ENCODE measurements at regions not wholly inside any gene's neighbourhood (a gene's known extent, or its start where the extent isn't known, plus 50 kb on each side); places are given as distances from the start of the nearest gene placed in this dataset.

DNA sequence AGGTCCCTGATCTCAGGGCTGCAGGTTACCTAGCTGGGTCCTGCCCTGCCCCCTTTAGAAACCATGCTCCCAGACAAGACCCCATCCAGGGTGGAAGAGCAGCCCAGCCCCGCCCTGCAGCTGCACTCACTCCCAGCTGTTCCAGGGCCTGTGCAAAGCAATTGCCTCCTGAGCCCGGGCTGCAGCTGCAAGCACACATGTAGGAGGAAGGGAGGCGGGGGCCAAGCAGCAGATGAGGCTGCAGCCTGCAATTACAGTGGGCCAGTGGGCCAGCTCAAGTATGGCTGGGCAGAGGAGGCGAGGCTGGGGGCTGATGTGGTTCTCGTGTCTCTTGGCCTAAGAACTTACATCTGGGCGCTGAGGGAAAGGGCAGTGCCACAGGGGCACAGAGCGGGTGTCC is 65.4 kb upstream of the TUBA3E start:
- intact Hi-C loops (cut with micrococcal nuclease; ENCODE audit: unreplicated experiment), result no loop called here
- Mint-ChIP-seq H3K4me1 (ENCODE audit: low read depth, unreplicated experiment) (no peaks in the 10 kb centered on the region), H3K36me3 (ENCODE audit: insufficient read depth, unreplicated experiment) (no peaks in the 10 kb centered on the region), H3K9me3 (ENCODE audit: low read depth, unreplicated experiment) (no peaks in the 10 kb centered on the region), H3K27me3 (ENCODE audit: unreplicated experiment) (peaks cover 79% of the 10 kb centered on the region), H3K4me3 (ENCODE audit: low read depth, unreplicated experiment) (no peak overlapping the region), H3K27ac (ENCODE audit: unreplicated experiment) (no peak overlapping the region)
- TF ChIP-seq, protein P1, sequence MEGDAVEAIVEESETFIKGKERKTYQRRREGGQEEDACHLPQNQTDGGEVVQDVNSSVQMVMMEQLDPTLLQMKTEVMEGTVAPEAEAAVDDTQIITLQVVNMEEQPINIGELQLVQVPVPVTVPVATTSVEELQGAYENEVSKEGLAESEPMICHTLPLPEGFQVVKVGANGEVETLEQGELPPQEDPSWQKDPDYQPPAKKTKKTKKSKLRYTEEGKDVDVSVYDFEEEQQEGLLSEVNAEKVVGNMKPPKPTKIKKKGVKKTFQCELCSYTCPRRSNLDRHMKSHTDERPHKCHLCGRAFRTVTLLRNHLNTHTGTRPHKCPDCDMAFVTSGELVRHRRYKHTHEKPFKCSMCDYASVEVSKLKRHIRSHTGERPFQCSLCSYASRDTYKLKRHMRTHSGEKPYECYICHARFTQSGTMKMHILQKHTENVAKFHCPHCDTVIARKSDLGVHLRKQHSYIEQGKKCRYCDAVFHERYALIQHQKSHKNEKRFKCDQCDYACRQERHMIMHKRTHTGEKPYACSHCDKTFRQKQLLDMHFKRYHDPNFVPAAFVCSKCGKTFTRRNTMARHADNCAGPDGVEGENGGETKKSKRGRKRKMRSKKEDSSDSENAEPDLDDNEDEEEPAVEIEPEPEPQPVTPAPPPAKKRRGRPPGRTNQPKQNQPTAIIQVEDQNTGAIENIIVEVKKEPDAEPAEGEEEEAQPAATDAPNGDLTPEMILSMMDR (IDR thresholded peaks at IDR 0.05; ENCODE audit: unreplicated experiment), result no peak
- DNase-seq, result no peak
- no TSS peak for BruUV-seq (replicated peaks)
- CTCF ChIA-PET, result no interaction called here

DNA sequence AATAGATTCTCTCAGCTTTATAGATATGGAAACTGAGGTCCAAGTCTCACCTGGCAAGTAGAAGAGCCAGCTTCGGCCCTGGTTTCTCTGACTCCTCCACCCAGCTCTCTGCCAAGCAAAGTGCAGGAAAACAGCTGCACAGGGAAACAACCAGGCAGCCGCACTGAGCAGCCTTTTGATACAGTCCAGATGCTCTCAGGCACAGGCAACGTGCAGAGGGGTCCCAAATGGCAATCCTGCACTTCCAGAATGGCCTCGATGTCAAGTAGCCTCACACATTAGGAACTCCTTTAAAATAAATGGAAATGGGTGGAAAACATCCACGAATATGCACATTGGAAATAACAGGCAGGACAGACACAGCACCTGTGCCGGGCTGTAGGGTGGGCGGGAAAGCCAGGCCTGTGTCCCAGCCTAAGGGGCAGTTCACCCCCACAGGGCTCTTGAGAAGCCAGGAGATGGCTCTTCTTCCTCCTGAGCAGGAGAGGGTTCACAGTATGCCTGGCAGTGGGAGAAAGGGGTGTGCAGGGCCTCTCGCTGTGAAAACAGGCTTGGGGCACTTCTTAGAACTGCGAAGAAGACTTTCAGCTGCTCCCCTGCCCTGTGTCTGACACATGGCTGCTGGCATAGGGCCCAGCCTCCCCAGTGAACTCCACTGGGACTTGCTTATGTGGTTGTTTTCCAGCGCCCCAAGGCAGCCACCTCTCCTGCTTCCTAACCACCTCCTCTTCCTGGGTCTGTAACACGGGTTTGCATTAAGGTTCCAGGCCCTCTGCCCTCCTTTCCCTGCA is 63.9 kb upstream of the TUBA3E start:
- TF ChIP-seq, protein P1 (IDR thresholded peaks at IDR 0.05; ENCODE audit: unreplicated experiment), result no peak
- Mint-ChIP-seq H3K36me3 (ENCODE audit: insufficient read depth, unreplicated experiment) (no peaks in the 10 kb centered on the region), H3K27ac (ENCODE audit: unreplicated experiment) (no peak overlapping the region), H3K27me3 (ENCODE audit: unreplicated experiment) (peaks cover 75% of the 10 kb centered on the region), H3K9me3 (ENCODE audit: low read depth, unreplicated experiment) (no peaks in the 10 kb centered on the region), H3K4me3 (ENCODE audit: low read depth, unreplicated experiment) (no peak overlapping the region), H3K4me1 (ENCODE audit: low read depth, unreplicated experiment) (no peaks in the 10 kb centered on the region)
- BruUV-seq (replicated peaks), result no TSS peak
- DNase-seq, result no peak
- CTCF ChIA-PET, result no interaction called here
- intact Hi-C loops (cut with micrococcal nuclease; ENCODE audit: unreplicated experiment), result no loop called here

DNA sequence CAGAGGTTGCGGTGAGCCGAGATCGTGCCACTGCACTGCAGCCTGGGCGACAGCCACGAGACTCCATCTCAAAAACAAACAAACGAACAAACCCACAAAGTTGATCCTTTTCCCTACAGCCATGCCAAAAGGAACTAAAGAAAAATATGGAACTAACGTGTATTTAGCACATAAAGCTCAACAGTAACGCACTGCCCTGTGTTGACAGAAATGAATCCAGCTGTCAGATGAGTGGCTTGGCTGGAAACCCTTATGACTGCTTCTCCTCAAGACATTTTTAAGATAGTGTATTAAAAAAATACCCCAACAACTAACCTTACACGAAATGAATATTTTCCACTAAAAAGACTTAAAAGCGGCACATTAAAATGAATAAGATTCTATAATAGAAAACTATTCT is 62.9 kb upstream of the TUBA3E start:
- TF ChIP-seq, protein P1 (IDR thresholded peaks at IDR 0.05; ENCODE audit: unreplicated experiment), result no peak
- H3K36me3 Mint-ChIP-seq (ENCODE audit: insufficient read depth, unreplicated experiment), result no peaks in the 10 kb centered on the region
- BruUV-seq (replicated peaks), result no TSS peak
- intact Hi-C loops (cut with micrococcal nuclease; ENCODE audit: unreplicated experiment), result no loop called here
- H3K9me3 Mint-ChIP-seq (ENCODE audit: low read depth, unreplicated experiment), result no peaks in the 10 kb centered on the region
- H3K27ac Mint-ChIP-seq (ENCODE audit: unreplicated experiment), result no peak overlapping the region
- DNase-seq, result no peak
- no peak overlapping the region for H3K4me3 Mint-ChIP-seq (ENCODE audit: low read depth, unreplicated experiment)
- H3K4me1 Mint-ChIP-seq (ENCODE audit: low read depth, unreplicated experiment), result no peaks in the 10 kb centered on the region
- CTCF ChIA-PET, result no interaction called here
- H3K27me3 Mint-ChIP-seq (ENCODE audit: unreplicated experiment), result peaks cover 67% of the 10 kb centered on the region

DNA sequence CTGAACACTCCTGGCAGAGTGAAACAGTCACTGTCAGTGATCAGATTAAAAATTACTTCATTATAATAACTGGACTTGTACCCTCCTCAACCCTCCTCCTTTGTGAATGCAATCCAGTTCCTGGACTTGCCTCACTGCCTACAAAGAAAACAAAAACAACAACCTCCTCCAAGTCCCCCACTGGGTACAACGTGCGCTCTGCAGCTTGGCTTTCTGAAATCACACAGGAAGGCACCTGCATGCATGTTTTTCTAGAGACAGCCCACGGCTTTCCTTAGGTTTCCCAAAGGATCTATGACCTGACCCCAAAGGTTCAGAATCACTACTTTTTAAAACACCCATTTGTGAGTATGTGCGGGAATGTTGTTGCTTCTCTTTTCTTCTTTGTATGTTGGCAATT is 61.4 kb upstream of the TUBA3E start:
- intact Hi-C loops (cut with micrococcal nuclease; ENCODE audit: unreplicated experiment), result no loop called here
- BruUV-seq (replicated peaks), result no TSS peak
- TF ChIP-seq, protein P1 (IDR thresholded peaks at IDR 0.05; ENCODE audit: unreplicated experiment), result no peak
- no peak overlapping the region for H3K4me3 Mint-ChIP-seq (ENCODE audit: low read depth, unreplicated experiment)
- H3K27ac Mint-ChIP-seq (ENCODE audit: unreplicated experiment), result no peak overlapping the region
- no peaks in the 10 kb centered on the region for H3K36me3 Mint-ChIP-seq (ENCODE audit: insufficient read depth, unreplicated experiment)
- no peak for DNase-seq
- no peaks in the 10 kb centered on the region for H3K4me1 Mint-ChIP-seq (ENCODE audit: low read depth, unreplicated experiment)
- CTCF ChIA-PET, result no interaction called here
- peaks cover 67% of the 10 kb centered on the region for H3K27me3 Mint-ChIP-seq (ENCODE audit: unreplicated experiment)
- H3K9me3 Mint-ChIP-seq (ENCODE audit: low read depth, unreplicated experiment), result no peaks in the 10 kb centered on the region
